GM20000 (cell line): ENCODE measurements at regions not wholly inside any gene's neighbourhood (a gene's known extent, or its start where the extent isn't known, plus 50 kb on each side); places are given as distances from the start of the nearest gene placed in this dataset.

Experiments
- DNase-seq: peaks from one replicate; pipeline ENCODE4 v3.0.0; 2012; ENCODE audit warnings: low spot score
- CTCF ChIP-seq: IDR thresholded peaks from 2 replicates; pipeline ENCODE4 v1.5.1; 2012; ENCODE audit warnings: mild to moderate bottlenecking, control low read depth; ENCODE audit errors: extremely low read depth, missing control alignments

DNA sequence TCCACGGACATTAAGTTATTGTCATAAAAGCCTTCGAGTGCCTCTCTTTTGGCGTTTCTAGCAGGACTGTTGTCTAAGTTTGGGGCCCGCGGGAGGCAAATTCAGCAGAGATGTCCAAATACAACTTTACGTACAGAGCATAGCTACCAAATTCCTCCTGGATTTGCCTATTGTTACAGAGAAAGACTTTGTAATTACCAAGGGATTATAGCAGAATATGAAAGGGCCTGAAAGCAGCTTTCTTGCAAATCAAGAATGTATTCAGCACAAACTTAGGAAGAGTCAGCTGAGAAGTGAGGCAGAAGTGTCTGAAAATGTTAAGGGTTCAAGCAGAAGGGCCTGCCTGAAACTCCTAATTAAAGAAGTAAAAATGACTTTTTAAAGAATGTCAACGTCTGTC, 1053.5 kb upstream of the TENM3 start:
- no peak for DNase-seq
- TF ChIP-seq CTCF: no peak

DNA sequence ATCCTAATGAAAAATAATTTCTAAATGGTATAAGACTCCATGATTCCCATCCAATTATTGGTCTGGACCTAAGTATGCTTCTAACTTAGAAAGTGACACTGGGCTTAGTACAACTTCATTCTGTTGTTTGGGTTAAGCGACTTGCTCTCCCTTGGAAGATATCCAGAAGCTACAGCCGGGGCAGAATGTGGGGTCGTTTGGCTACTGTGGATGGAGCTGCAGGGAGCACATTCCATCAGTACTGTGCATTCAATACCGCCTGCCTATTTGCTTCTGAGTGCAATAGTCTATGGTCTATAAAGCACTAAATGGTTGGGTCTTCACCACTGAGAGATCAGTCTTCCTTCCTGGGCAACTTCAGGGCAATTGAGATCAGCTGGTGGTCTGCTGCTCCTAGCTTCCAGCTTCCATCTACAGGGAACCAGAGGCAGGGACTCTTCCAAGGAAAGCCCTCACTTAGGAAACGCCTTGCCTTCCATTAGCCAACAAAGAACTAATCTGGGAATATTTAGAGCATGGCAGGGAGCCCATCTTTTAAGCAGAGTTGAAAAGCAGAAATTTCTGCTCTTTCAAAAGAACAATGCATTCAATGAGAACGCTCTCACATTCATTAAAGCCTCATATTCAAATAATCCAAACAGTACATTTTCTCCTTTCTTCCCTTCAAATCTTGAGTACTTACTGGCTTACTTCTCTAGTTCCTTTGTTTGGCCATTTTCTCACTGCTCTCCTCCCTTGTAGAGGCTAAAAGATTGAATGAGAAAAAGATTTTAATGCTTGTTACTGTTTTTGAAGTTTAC, 1049.9 kb upstream of the TENM3 start:
- no peak for DNase-seq
- no peak for TF ChIP-seq CTCF

GRCh38 chr4:181194096-181194495, 1049.1 kb upstream of the TENM3 start:
- no peak for TF ChIP-seq CTCF
- no peak for DNase-seq

DNA sequence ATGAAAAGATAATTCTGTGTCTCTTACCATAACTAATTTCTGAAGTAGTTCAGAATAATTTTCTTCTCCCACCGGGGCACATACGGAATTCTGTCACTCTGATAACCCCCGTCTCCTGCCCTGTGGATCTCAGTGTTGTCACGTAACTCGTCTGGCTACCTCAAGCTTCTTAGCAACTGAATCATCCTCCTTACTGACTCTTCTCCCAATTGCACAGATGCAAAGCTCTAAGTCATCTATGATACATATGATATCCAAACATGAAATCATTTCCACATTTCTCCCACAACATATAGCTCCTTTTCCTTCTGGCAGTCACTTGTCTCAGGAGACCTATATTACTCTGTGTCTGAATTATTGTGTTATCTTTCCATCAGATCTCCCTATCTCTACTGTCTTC, 1043.1 kb upstream of the TENM3 start:
- no peak for DNase-seq

GRCh38 chr4:181202240-181202639, 1041.0 kb upstream of the TENM3 start:
- no peak for TF ChIP-seq CTCF
- no peak for DNase-seq

More for the DNA sequence above, 1043.1 kb upstream of the TENM3 start:
- no peak for TF ChIP-seq CTCF

GRCh38 chr4:181204109-181204508, 1039.1 kb upstream of the TENM3 start:
- TF ChIP-seq CTCF: no peak
- no peak for DNase-seq

DNA sequence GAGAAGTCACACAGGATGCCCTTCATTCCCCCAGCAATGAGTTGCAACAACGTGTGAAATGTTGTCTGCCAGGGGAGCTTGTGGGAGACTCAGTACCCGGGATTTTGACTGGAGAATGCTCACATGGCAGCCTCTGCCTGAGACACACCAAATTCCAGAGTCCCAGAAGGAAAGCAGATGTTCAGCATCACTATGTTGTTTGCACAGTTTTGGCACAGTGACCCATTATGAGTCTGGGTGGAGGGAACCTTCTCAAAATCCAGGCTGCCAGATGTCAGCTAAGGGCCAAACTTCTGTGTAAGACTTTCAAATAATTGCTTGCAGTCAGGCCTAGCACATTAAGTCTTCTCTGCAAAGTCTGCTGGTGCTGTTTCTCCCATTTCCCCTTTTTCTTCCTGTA, 1029.7 kb upstream of the TENM3 start:
- DNase-seq: no peak
- no peak for TF ChIP-seq CTCF
